ENCODE measurements at regions not wholly inside any gene's neighbourhood (a gene's known extent, or its start where the extent isn't known, plus 50 kb on each side); places are given as distances from the start of the nearest gene placed in this dataset.

DNA sequence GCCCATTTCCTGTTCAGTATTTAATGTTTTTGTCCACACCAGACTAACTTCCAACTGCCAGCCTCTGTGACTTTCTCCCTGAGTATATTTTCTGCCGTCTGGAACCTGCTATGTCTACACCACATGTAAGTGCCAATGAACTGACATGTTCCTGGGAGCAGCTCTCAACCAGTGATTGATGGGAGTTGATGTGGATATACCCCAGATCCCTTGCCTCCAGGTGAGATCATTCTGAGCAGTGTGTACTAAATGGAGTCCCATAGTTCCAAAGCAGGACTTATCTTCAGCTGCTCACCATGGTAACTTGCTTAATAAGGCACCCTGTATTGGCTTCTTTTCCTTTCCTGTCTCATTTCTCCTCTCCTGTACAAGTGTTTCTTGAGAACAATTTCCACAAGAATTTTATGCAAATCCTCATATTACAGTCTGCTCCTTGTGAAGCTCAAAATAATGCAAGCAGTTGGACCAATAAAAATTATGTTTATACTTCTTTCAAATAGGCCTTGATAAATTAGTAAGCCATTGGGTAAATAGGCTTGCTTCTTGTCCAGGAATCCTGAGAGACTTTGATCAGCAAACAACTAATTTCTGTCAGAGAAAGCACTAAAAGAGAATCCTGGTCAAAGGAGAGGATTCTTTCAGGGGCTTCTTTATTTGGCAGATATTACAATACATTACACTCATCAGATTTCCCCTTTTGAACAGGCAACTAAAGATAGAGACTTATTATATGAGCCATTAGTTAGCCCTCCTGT, 911.7 kb upstream of the NDST4 start:
- TF ChIP-seq, protein P1, sequence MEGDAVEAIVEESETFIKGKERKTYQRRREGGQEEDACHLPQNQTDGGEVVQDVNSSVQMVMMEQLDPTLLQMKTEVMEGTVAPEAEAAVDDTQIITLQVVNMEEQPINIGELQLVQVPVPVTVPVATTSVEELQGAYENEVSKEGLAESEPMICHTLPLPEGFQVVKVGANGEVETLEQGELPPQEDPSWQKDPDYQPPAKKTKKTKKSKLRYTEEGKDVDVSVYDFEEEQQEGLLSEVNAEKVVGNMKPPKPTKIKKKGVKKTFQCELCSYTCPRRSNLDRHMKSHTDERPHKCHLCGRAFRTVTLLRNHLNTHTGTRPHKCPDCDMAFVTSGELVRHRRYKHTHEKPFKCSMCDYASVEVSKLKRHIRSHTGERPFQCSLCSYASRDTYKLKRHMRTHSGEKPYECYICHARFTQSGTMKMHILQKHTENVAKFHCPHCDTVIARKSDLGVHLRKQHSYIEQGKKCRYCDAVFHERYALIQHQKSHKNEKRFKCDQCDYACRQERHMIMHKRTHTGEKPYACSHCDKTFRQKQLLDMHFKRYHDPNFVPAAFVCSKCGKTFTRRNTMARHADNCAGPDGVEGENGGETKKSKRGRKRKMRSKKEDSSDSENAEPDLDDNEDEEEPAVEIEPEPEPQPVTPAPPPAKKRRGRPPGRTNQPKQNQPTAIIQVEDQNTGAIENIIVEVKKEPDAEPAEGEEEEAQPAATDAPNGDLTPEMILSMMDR (IDR thresholded peaks at IDR 0.05) = no peak
- no peak for TF ChIP-seq POLR2AphosphoS5 (IDR thresholded peaks at IDR 0.05)
